ENCODE measurements at regions not wholly inside any gene's neighbourhood (a gene's known extent, or its start where the extent isn't known, plus 50 kb on each side); places are given as distances from the start of the nearest gene placed in this dataset.
"Not testable (repeated sequence)": the region's sequence is repeated elsewhere in the genome, so short reads cannot be mapped to it uniquely, and the experiment has no call there.

DNA sequence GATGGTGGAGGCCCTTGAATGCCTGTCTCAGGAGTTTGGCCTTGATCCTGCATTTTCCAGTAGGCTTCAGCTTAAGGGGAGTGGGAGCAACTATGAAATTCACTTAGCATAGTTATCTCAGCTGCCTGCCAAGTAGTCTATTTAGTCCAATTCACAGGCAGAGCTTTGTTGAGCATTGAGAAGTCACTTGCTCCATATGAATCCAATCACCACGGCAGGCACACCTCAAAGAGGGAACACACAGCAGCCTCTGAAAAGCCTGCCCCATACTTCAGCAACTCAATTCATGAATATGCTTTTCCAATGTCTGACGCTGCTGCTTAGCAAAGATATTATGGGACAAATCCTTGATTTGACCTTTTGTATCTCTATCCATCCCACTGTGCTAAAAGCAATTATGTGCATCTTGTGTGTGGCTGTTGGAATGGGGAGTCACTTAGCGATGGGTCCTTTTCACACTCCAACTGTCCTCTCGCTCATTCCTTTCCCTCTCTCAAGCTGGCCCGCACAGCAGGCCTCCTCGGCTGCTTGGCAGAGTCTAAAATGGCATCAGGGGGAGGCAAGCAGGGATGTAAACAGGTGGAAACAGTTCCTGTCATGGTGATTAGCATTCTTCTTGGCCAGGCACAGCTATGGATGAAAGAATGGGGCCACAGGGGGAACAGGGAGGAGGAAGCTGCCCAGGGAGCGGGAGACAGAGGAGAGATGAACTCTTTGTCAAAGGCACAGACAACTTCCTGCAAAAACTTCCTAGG is 56.0 kb upstream of the LRPPRC start:
- no peak for DNase-seq

DNA sequence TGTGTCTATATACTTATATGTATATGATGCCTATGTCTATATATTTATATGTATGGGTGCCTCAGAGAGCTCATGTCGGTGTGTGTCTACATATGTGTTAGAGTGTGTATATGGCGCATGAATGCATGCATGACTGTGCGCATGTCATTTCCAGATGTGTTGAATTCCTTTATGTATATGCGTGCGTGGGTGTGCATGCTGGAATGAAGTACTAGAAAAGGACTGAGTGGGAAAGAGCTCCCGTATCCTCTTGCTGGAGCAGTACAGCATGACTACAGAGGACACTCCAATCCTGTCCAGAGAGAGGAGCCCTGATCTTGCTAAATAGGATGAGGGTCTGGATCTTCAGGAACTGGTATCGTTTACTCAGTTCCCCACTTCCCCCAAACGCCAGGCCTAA is 56.8 kb upstream of the LRPPRC start:
- no peak for DNase-seq

DNA sequence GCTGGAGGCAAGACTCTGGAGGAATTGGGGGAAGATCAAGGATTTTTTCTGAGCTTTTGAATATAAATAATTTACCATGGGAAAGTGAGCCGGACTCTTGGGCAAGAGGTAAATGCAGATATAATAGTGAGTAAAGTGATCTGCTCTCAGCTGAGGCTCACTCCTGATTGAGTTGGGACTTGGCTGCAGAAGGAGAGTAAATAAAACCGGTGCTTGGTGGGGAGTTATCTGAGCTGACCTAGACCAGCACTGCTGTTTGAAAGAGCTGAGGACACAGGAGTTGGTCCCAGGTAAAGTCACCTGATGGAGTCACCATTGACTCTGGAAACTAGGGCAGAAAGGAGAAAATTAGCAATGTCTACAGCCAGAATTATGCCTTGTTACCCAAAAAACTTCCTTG is 57.3 kb upstream of the LRPPRC start:
- DNase-seq: no peak

DNA sequence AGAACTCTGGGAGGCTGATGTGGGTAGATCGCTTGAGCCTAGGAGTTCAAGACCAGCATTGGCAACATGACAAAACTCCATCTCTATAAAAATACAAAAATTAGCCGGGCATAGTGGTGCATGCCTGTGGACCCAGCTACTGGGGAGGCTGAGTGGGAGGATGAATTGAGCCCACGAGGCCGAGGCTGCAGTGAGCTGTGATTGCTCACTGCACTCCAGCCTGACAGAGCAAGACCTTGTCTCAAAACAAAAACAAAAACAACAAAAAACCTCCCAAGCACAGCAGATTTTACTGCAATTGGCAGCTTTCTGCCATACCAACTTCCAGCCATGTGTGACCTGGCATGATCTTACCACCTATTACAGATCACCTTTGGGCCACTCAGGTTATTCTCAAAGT is 57.7 kb upstream of the LRPPRC start:
- DNase-seq: no peak

DNA sequence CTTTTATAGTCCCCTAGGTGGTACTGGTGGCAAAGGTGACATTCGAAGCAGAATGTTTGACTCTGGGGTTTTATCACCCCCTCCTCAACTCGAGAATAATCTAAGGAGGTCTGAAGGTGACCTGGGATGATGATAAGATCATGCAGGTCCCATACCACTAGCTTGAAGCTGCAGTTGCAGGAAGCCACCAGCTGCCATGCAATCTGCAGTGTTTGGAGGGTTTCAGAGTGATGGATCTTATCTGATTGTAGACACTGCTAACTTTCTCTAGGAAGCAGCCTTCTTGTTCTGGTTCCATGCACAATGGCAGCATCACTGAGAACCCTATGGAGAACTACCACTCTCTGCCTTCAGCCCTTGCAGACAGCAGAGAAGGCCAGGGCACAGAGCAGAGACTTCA is 59.4 kb upstream of the LRPPRC start:
- no peak for DNase-seq

DNA sequence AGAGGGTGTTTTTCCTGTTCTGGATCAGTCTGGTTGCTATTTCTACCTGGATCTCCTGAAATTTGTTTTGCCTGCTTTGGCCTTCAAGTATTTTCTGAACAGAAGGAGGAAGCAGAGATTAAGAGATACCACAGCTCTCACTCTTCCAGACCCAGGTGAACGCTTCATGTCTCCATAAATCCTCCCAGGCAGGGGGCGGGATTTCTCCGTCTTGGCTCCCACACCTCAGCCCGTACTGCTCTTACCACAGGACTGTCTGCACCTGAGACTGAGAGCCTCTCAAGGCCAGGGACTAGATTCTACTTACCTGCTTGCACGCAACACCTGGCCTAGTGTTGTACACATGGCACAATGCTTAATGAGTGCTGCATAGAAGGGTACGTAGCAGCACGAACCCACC is 59.9 kb upstream of the LRPPRC start:
- DNase-seq: no peak

DNA sequence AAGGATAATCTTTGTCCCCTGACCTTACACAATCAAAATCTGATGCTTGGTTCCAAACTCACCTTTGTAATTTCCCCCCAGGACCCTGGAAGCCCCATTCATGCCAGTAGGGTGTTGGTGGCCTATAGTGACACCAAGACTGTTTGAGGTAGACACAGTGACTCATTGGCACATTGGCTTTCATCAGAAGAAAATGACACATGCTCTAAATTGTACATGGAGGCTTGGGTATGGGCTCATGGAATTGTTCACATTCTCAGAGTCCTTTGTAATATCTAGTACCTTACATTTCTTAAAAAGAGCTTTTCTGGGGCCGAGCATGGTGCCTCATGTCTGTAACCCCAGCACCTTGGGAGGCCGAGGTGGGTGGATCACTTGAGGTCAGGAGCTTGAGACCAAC is 61.2 kb upstream of the LRPPRC start:
- no peak for DNase-seq

DNA sequence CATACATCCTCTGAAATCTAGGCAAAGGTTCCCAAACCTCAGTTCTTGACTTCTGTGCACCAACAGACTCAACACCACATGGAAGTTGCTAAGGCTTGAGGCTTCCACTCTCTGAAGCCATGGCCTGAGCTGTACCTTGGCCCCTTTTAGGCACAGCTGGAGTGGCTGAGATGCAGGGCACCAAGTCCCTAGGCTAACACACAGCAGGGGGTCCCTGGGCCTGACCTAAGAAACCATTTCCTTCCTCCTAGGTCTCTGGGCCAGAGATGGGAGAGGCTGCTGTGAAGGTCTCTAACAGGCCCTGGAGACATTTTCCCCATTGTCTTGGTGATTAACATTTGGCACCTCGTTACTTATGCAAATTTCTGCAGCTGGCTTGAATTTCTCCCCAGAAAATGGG is 64.5 kb upstream of the LRPPRC start:
- DNase-seq: not testable (repeated sequence)

DNA sequence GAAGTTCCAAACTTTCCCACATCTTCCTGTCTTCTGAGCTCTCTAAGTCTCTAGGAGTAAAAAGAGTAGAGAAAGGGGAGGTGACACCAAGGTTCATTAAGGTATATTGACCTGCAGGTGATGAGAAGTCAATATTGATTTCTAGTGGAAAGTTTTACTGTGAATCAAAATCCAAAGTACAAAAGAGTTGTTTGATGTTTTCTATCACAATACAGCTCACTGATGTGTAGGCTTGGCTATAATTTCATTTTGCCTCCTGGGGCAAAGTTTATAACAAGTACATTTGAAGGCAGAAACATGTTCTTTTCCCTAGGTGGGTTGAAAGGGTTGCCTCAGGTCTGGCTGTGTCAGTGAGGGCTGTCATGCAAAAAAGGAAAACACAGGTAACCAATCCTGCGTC is 65.2 kb upstream of the LRPPRC start:
- no peak for DNase-seq

DNA sequence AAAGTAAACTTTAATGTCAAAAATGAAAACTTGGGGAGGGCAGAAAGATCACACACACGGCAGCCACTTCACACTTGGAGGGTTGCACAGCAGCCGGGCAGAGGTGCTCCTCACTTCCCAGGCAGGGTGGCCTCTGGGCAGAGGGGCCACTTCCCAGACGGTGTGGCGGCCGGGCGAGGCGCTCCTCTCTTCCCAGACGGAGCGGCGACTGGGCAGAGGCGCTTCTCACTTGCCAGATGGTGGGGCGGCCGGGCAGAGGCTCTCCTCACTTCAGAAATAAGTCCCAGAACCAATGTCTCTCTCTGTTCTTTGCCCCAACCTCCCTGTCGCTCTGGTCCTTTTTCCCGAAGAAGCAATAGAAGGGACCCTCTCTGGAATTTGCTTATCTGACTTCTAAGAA is 65.7 kb upstream of the LRPPRC start:
- no peak for DNase-seq

DNA sequence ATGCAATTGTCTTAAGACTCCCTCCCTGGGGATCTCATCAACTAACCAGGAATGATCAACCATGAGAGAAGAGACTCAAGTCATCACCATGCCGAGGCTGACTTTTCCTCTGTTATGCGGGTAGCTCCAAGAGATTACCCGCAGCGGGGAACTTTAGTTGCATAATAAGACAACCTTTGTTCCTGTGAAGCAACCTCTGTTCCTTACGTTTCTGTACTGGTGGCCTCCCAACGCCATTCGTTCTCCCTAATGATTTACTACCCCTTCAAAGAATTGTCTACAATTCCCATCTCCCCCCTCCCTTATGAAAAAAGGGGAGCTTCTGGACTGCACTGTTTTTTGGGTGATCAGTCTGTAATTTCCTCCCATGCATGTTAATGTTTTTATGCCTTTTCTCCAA is 66.1 kb upstream of the LRPPRC start:
- no peak for DNase-seq

DNA sequence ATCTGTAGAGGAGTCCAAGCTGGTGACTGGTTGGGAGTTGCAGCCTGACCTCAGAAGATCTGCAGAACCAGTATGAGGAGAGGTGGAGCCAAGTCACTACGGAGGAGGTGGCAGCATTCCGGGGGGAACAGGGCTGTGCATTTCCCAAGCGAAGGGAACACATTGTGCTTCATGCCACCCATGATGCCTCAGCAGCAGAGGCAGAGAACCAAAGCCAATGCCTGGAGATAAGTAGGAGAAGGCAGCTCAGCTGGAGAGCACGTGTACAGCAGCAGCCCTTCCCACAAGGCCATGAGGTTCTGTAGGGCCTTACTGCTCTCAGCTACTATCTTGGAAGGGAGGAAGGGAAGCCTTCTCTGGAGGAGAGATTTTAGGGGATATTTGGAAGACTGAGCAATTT is 67.2 kb upstream of the LRPPRC start:
- no peak for DNase-seq

DNA sequence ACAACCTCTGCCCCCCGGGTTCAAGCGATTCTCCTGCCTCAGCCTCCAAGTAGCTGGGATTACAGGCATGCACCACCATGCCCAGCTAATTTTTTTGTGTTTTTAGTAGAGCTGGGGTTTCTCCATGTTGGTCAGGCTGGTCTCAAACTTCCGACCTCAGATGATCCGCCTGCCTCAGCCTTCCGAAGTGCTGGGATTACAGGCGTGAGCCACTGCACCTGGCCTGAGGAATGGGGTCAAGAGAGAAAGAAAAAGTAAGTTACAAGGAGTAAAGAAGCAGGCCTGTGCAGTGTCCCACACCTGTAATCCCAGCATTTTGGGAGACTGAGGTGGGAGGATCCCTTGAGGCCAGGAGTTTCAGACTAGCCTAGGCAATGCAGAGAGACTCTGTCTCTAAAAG is 68.5 kb upstream of the LRPPRC start:
- not testable (repeated sequence) for DNase-seq

DNA sequence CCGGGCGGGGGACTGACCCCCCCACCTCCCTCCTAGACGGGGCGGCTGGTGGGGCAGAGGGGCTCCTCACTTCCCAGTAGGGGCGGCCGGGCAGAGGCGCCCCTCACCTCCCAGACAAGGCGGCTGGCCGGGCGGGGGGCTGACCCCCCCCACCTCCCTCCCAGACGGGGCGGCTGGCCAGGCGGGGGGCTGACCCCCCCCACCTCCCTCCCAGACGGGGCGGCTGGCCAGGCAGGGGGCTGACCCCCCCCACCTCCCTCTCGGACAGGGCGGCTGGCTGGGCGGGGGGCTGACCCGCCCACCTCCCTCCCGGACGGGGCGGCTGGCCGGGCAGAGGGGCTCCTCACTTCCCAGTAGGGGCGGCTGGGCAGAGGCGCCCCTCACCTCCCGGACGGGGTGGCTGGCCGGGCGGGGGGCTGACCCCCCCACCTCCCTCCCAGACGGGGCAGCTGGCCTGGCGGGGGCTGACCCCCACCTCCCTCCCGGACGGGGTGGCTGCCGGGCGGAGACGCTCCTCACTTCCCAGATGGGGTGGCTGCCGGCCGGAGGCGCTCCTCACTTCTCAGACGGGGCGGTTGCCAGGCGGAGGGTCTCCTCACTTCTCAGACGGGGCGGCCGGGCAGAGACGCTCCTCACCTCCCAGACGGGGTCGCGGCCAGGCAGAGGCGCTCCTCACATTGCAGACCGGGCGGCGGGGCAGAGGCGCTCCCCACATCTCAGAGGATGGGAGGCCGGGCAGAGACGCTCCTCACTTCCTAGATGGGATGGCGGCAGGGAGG is 71.4 kb upstream of the LRPPRC start:
- DNase-seq: not testable (repeated sequence)

DNA sequence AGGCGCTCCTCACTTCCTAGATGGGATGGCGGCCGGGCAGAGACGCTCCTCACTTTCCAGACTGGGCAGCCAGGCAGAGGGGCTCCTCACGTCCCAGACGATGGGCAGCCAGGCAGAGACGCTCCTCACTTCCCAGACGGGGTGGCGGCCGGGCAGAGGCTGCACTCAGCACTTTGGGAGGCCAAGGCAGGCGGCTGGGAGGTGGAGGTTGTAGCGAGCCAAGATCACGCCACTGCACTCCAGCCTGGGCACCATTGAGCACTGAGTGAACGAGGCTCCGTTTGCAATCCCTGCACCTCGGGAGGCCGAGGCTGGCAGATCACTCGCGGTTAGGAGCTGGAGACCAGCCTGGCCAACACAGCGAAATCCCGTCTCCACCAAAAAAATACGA is 72.0 kb upstream of the LRPPRC start:
- DNase-seq: not testable (repeated sequence)

DNA sequence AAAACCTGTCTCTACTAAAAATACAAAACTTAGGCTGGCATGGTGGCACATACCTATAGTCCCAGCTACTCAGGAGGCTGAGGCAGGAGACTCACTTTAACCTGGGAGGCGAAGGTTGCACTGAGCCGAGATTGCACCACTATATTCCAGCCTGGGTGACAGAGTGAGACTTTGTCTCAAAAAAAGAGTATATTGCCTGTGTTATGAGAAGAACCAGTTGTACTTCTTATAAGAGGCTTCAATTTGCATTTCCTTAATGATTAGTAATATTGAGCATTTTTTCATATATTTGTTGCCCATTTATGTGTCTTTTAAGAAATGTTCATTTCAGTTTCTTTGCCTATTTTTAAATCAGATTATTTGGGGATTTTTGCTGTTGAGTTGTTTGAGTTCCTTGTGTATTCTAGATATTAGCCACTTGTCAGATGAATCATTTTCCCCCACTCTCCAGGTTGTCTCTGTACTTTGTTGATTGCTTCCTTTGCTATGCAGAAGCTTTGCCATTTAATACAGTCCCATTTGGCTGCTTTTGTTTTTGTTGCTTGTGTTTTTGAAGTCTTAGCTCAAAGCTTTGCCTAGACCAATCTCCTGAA is 75.8 kb upstream of the LRPPRC start:
- no peak for DNase-seq

DNA sequence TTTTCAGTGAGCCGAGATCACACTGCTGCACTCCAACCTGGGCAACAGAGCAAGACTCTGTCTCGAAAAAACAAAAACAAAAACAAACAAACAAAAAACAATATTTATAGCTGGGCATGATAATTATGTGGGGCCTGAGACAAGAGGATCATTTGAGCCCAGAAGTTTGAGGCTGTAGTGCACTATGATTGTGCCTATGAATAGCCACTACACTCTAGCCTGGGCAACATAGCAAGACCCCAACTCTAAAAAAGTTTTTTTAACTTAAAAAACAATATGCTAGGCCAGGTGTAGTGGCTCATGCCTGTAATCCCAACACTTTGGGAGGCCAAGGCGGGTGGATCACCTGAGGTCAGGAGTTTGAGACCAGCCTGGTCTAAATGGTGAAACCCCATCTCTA is 77.9 kb upstream of the LRPPRC start:
- not testable (repeated sequence) for DNase-seq

DNA sequence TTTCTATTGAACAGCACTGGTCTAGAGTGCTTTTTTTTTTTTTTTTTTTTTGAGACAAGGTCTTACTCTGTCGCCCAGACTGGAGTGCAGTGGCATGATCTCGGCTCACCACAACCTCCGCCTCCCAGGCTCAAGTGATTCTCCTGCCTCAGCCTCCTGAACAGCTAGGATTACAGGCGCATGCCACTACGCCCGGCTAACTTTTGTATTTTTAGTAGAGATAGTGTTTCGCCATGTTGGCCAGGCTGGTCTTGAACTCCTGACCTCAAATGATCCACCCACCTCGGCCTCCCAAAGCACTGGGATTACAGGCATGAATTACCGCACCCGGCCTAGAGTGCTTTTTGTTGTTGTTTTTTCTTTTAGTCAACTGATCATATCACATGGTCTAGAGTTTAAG is 79.0 kb upstream of the LRPPRC start:
- DNase-seq: not testable (repeated sequence)

DNA sequence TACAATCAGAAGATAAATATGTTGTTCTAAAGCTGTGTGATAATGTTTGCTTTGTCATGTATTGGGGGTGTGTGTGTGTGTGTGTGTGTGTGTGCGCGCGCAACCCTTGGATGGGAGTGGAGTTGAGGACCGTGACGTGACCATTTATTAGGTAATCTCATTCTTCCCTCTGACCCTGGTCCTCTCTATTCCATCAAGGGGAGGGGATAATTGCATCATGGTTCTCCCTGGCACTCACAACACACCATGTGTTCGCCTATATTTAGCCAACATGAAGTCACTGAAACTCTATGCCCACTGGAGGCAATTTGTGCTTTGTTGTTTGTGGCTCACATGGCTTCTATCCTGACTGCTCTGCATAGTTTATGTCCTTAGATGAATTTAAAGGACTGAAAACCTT is 79.8 kb upstream of the LRPPRC start:
- no peak for DNase-seq

DNA sequence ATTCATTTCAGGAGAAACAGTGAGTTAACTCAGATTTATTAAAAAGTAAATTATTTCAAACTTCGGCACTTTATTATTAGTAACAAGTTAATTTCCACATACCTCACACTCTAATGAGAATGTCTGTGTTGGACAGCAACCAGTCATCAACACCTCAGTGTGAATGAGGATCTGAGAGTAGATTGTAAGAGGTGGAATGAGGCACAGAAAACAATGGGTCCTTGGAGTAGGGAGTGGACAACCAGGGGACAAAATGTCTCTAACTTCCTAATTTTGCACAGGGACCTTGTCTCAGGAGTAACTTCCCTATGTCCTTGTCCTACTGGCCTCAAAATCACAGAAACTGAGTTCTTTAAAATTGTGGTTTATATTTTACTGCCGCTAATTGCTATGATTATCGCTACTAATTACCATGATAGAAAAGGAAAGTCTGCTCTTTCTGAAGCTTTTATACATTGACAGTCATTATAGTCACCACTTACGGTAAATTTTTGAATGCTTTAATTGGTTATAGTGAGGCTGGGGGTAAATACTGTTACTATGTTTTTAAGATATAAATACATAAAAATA is 82.2 kb upstream of the LRPPRC start:
- no peak for DNase-seq

DNA sequence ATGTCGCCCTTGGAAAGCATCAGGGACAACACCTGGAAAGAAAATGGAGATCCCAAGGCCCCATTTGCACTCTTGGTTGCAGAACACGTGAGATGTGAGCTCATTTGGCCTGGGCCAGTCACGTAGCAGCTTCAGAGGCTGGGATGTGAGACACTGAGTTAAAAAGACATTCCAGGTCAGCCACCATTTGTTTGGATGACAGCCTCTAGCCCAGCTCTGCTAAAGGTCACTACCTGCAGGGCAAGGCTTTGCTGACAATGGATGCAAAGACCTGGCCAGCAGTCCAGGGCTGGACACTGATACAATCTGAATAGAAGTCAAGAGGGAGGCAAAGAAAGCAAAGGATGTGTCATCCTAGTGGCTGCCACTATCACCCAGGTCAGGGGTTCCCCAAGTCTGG is 83.9 kb upstream of the LRPPRC start:
- no peak for DNase-seq

DNA sequence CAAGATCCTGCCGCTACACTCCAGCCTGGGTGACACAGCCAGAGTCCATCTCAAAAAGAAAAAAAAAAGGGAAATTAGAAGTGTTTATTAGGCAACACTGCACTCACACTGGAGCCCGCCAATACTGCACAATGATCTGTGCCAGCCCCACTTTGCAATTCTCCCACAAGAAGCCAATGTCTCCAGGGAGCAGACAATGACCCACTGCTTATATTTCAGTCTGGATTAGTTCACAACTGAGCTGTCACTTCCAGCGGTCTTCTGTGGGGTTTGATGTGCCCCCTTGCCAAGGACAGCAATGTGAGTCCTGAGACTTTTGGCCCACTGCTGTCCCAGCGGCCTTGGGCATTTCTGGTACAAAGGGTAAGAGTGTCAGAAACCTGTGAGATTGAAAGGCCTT is 85.6 kb upstream of the PPM1B start:
- DNase-seq: no peak

DNA sequence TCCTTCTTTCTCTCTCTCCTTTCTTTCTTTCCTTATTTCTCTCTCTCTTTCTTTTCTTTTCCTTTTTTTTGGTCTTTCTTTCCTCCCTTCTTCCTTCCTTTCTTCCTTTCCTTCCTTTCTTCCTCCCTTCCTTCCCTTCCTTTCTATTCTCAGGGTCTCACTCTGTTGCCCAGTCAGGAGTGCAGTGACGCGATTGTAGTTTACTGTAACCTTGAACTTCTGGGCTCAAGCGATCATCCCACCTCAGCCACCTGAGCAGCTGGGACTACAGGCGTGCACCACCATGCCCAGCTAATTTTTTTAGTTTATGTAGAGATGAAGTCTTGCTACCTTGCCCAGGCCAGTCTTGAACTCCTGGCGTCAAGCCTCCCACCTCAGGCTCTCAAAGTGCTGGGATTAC is 83.8 kb upstream of the PPM1B start:
- DNase-seq: no peak

DNA sequence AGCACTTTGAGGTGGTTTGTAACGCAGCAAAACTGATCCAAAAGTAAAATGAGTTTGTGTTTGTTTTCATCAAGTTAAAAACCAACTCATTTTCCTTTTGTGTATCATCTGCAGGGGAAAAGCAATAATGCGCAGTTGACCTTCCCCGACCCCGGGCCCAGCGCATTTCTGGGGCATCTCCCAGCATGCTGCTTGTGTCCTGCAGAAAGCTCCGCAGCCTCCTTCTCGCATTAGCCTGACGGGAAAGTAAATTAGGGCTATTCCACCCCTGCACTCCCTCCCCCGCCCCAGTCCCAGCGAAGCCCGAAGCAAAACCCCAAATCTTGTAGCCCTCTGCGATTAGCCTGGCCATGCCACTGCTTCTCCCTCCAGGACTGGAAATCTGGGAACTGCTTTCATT is 82.0 kb upstream of the PPM1B start:
- no peak for DNase-seq
